Esophagus (tissue), 2 donors: ENCODE measurements at regions not wholly inside any gene's neighbourhood (a gene's known extent, or its start where the extent isn't known, plus 50 kb on each side); places are given as distances from the start of the nearest gene placed in this dataset.

ENCODE experiments used
- H3K27ac ChIP-seq, 2 donors: one replicate each; pipeline ENCODE4 v1.5.1; 2013; ENCODE audit warnings: low read depth in 2 of 2, mild to moderate bottlenecking in 2 of 2, inconsistent platforms in 1 of 2, low read length in 1 of 2, moderate library complexity in 1 of 2
- H3K27me3 ChIP-seq, 2 donors: one replicate each; pipeline ENCODE4 v1.6.1; 2013; ENCODE audit warnings: low read length in 2 of 2, control low read depth in 1 of 2, mild to moderate bottlenecking in 1 of 2; ENCODE audit not compliant: insufficient read depth in 2 of 2, control insufficient read depth in 1 of 2
- H3K36me3 ChIP-seq, 2 donors: one replicate each; pipeline ENCODE4 v1.6.1; 2013; ENCODE audit warnings: low read length in 1 of 2; ENCODE audit not compliant: control insufficient read depth in 2 of 2, insufficient read depth in 2 of 2
- H3K4me1 ChIP-seq, 2 donors: one replicate each; pipeline ENCODE4 v1.6.1; 2013; ENCODE audit warnings: low read length in 1 of 2; ENCODE audit not compliant: control insufficient read depth in 2 of 2, insufficient read depth in 2 of 2
- H3K4me3 ChIP-seq, 2 donors: one replicate each; pipeline ENCODE4 v1.5.1; 2013; ENCODE audit warnings: low read length in 2 of 2, mild to moderate bottlenecking in 2 of 2, low read depth in 1 of 2, moderate library complexity in 1 of 2
- H3K9me3 ChIP-seq, 2 donors: one replicate each; pipeline ENCODE4 v1.6.1; 2013; ENCODE audit warnings: mild to moderate bottlenecking in 2 of 2, low read depth in 1 of 2, low read length in 1 of 2, moderate library complexity in 1 of 2; ENCODE audit not compliant: control insufficient read depth in 2 of 2, insufficient read depth in 1 of 2
- WGBS, 2 donors: extraction: QIAGEN DNeasy Blood & Tissue Kit; methylation state at CpG; one replicate each; pipeline ENCODE4 v1.1.7; 2013; 5-methylcytosine and 5-hydroxymethylcytosine counted together
- donor health status: healthy with polysubstance abuse.
- donor health status: Bipolar disorder and iron deficiency.

GRCh38 chr11:119513806-119514170, 90.8 kb upstream of the THY1 start:
- Histone ChIP-seq H3K9me3 (peaks cover 0 to 2% of the 10 kb centered on the region in 2 donors), H3K27ac (no peak overlapping the region), H3K4me1 (peaks cover 0 to 6% of the 10 kb centered on the region in 2 donors), H3K4me3 (no peak overlapping the region), H3K27me3 (no peaks in the 10 kb centered on the region), H3K36me3 (no peaks in the 10 kb centered on the region)
- WGBS, 2 donors, result 78 to 86% methylated on average over 5 of the region's 5 CpGs

- H3K4me1 ChIP-seq, result peaks cover 0 to 6% of the 10 kb centered on the region in 2 donors
- H3K9me3 ChIP-seq, result peaks cover 0 to 2% of the 10 kb centered on the region in 2 donors
- WGBS, 2 donors, result 47 to 52% methylated on average over 12 of the region's 12 CpGs
- no peak overlapping the region for H3K27ac ChIP-seq
- no peaks in the 10 kb centered on the region for H3K27me3 ChIP-seq
- H3K36me3 ChIP-seq, result no peaks in the 10 kb centered on the region
- H3K4me3 ChIP-seq, result no peak overlapping the region
Observed at GRCh38 chr11:119513131-119513805, 90.3 kb upstream of the THY1 start.

GRCh38 chr11:119512369-119512768, 89.4 kb upstream of the THY1 start:
- H3K9me3 ChIP-seq, result peaks cover 0 to 2% of the 10 kb centered on the region in 2 donors
- peaks cover 0 to 6% of the 10 kb centered on the region in 2 donors for H3K4me1 ChIP-seq
- H3K4me3 ChIP-seq, result no peak overlapping the region
- no peaks in the 10 kb centered on the region for H3K27me3 ChIP-seq
- no peak overlapping the region for H3K27ac ChIP-seq
- H3K36me3 ChIP-seq, result no peaks in the 10 kb centered on the region
- 30 to 36% methylated on average over 3 of the region's 3 CpGs for WGBS, 2 donors

GRCh38 chr11:119511614-119512306, 88.8 kb upstream of the THY1 start:
- Histone ChIP-seq H3K4me1 (peaks cover 0 to 6% of the 10 kb centered on the region in 2 donors), H3K27me3 (no peaks in the 10 kb centered on the region), H3K27ac (no peak overlapping the region), H3K9me3 (peaks cover 0 to 2% of the 10 kb centered on the region in 2 donors), H3K36me3 (no peaks in the 10 kb centered on the region), H3K4me3 (no peak overlapping the region)
- WGBS, 2 donors, result 79 to 83% methylated on average over 12 of the region's 12 CpGs

- peaks cover 0 to 2% of the 10 kb centered on the region in 2 donors for H3K9me3 ChIP-seq
- peaks cover 0 to 6% of the 10 kb centered on the region in 2 donors for H3K4me1 ChIP-seq
- H3K36me3 ChIP-seq, result no peaks in the 10 kb centered on the region
- 25 to 38% methylated on average over 5 of the region's 5 CpGs for WGBS, 2 donors
- no peaks in the 10 kb centered on the region for H3K27me3 ChIP-seq
- H3K4me3 ChIP-seq, result no peak overlapping the region
- no peak overlapping the region for H3K27ac ChIP-seq
Observed at GRCh38 chr11:119509969-119510401, 87.0 kb upstream of the THY1 start.

GRCh38 chr11:119509282-119509841, 86.4 kb upstream of the THY1 start:
- H3K27ac ChIP-seq, result no peak overlapping the region
- H3K9me3 ChIP-seq, result peaks cover 0 to 2% of the 10 kb centered on the region in 2 donors
- H3K4me3 ChIP-seq, result no peak overlapping the region
- peaks cover 0 to 6% of the 10 kb centered on the region in 2 donors for H3K4me1 ChIP-seq
- WGBS, 2 donors, result 60 to 66% methylated on average over 4 of the region's 4 CpGs
- H3K27me3 ChIP-seq, result no peaks in the 10 kb centered on the region
- H3K36me3 ChIP-seq, result no peaks in the 10 kb centered on the region

- Histone ChIP-seq H3K27me3 (no peaks in the 10 kb centered on the region), H3K27ac (no peak overlapping the region), H3K4me1 (peaks cover 0 to 6% of the 10 kb centered on the region in 2 donors), H3K36me3 (no peaks in the 10 kb centered on the region), H3K4me3 (no peak overlapping the region), H3K9me3 (peaks cover 0 to 4% of the 10 kb centered on the region in 2 donors)
- 45 to 70% methylated on average over 3 of the region's 3 CpGs for WGBS, 2 donors
Observed at GRCh38 chr11:119506436-119506835, 83.5 kb upstream of the THY1 start.

GRCh38 chr11:119505861-119506260, 82.9 kb upstream of the THY1 start:
- no peaks in the 10 kb centered on the region for H3K27me3 ChIP-seq
- no peaks in the 10 kb centered on the region for H3K36me3 ChIP-seq
- peaks cover 0 to 4% of the 10 kb centered on the region in 2 donors for H3K9me3 ChIP-seq
- WGBS, 2 donors, result 88 to 89% methylated on average over 8 of the region's 8 CpGs
- H3K27ac ChIP-seq, result no peak overlapping the region
- peaks cover 0 to 6% of the 10 kb centered on the region in 2 donors for H3K4me1 ChIP-seq
- no peak overlapping the region for H3K4me3 ChIP-seq

GRCh38 chr11:119505071-119505470, 82.1 kb upstream of the THY1 start:
- no peaks in the 10 kb centered on the region for H3K36me3 ChIP-seq
- H3K4me1 ChIP-seq, result peaks cover 0 to 6% of the 10 kb centered on the region in 2 donors
- WGBS, 2 donors, result 75 to 83% methylated on average over 5 of the region's 5 CpGs
- H3K4me3 ChIP-seq, result no peak overlapping the region
- no peaks in the 10 kb centered on the region for H3K27me3 ChIP-seq
- H3K9me3 ChIP-seq, result peaks cover 0 to 4% of the 10 kb centered on the region in 2 donors
- H3K27ac ChIP-seq, result no peak overlapping the region
